ENCODE measurements at regions not wholly inside any gene's neighbourhood (a gene's known extent, or its start where the extent isn't known, plus 50 kb on each side); places are given as distances from the start of the nearest gene placed in this dataset.

DNA sequence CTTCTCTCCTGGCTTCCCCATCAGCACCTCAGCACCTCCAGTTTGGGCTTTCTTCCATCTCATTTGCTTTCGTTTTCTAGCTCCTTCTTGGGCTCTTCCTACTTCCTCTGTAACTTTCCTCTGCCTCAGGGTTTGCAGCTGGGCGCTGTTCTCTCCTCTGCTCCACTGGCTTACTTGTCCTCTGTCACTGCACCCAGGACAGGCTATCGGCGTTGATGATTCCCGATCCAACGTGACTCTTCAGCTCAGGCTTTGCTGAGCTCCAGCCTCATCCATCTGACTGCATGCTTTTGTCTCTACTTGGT is 362.4 kb downstream of the CYRIA start:
- TF ChIP-seq, protein P1, sequence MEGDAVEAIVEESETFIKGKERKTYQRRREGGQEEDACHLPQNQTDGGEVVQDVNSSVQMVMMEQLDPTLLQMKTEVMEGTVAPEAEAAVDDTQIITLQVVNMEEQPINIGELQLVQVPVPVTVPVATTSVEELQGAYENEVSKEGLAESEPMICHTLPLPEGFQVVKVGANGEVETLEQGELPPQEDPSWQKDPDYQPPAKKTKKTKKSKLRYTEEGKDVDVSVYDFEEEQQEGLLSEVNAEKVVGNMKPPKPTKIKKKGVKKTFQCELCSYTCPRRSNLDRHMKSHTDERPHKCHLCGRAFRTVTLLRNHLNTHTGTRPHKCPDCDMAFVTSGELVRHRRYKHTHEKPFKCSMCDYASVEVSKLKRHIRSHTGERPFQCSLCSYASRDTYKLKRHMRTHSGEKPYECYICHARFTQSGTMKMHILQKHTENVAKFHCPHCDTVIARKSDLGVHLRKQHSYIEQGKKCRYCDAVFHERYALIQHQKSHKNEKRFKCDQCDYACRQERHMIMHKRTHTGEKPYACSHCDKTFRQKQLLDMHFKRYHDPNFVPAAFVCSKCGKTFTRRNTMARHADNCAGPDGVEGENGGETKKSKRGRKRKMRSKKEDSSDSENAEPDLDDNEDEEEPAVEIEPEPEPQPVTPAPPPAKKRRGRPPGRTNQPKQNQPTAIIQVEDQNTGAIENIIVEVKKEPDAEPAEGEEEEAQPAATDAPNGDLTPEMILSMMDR (IDR thresholded peaks at IDR 0.05), result no peak
- no peak for TF ChIP-seq POLR2A (IDR thresholded peaks at IDR 0.05)
